H9 (cell line): ENCODE measurements at regions not wholly inside any gene's neighbourhood (a gene's known extent, or its start where the extent isn't known, plus 50 kb on each side); places are given as distances from the start of the nearest gene placed in this dataset.

ENCODE experiments used
- DNase-seq: peaks from one replicate; pipeline ENCODE4 v3.0.0-alpha.2; 2017
- H2AFZ ChIP-seq: one replicate; pipeline ENCODE4 v1.6.1; 2013; ENCODE audit warnings: mild to moderate bottlenecking, low read length, control low read depth, moderate library complexity
- H2AK5ac ChIP-seq: 2 replicates; pipeline ENCODE4 v1.6.1; 2013; ENCODE audit warnings: low read length, control low read depth, mixed read lengths; ENCODE audit not compliant: insufficient read length
- H2BK120ac ChIP-seq: one replicate; pipeline ENCODE4 v1.6.1; 2013; ENCODE audit warnings: low read depth, mild to moderate bottlenecking, low read length, control low read depth, inconsistent platforms; ENCODE audit not compliant: poor library complexity, severe bottlenecking
- H2BK12ac ChIP-seq: 2 replicates; pipeline ENCODE4 v1.6.1; 2013; ENCODE audit warnings: low read length, control low read depth, mixed read lengths, low read depth; ENCODE audit not compliant: insufficient read length
- H2BK15ac ChIP-seq: 2 replicates; pipeline ENCODE4 v1.6.1; 2013; ENCODE audit warnings: low read depth, low read length, control low read depth
- H2BK20ac ChIP-seq: one replicate; pipeline ENCODE4 v1.6.1; 2013; ENCODE audit warnings: low read depth, mild to moderate bottlenecking, low read length, control low read depth, inconsistent platforms; ENCODE audit not compliant: poor library complexity, severe bottlenecking
- H2BK5ac ChIP-seq: 2 replicates; pipeline ENCODE4 v1.6.1; 2013; ENCODE audit warnings: low read length, control low read depth, mixed read lengths; ENCODE audit not compliant: insufficient read length
- H3K14ac ChIP-seq: 2 replicates; pipeline ENCODE4 v1.6.1; 2013; ENCODE audit warnings: low read length, control low read depth; ENCODE audit not compliant: insufficient read depth
- H3K18ac ChIP-seq: 2 replicates; pipeline ENCODE4 v1.6.1; 2013; ENCODE audit warnings: low read depth, mild to moderate bottlenecking, mixed read lengths, low read length, control low read depth; ENCODE audit not compliant: insufficient read length
- H3K23ac ChIP-seq: 2 replicates; pipeline ENCODE4 v1.6.1; 2013; ENCODE audit warnings: low read length, control low read depth, mixed read lengths, low read depth; ENCODE audit not compliant: insufficient read length
- H3K23me2 ChIP-seq: 2 replicates; pipeline ENCODE4 v1.6.1; 2013; ENCODE audit warnings: low read depth, mild to moderate bottlenecking, mixed read lengths, low read length, control low read depth; ENCODE audit not compliant: insufficient read length, poor library complexity, severe bottlenecking
- H3K27ac ChIP-seq: 2 replicates; pipeline ENCODE4 v1.5.1; 2013; ENCODE audit warnings: low read length, control low read depth, mixed read lengths, low read depth; ENCODE audit not compliant: insufficient read length
- H3K27me3 ChIP-seq: 2 replicates; pipeline ENCODE4 v1.6.1; 2013; ENCODE audit warnings: low read length, control low read depth, inconsistent platforms; ENCODE audit not compliant: insufficient read depth
- H3K4ac ChIP-seq: 2 replicates; pipeline ENCODE4 v1.6.1; 2013; ENCODE audit warnings: low read depth, mild to moderate bottlenecking, control low read depth, inconsistent platforms, low read length, moderate library complexity
- H3K4me1 ChIP-seq: 2 replicates; pipeline ENCODE4 v1.6.1; 2013; ENCODE audit warnings: low read length, control low read depth, inconsistent platforms; ENCODE audit not compliant: insufficient read depth
- H3K4me2 ChIP-seq: 2 replicates; pipeline ENCODE4 v1.6.1; 2013; ENCODE audit warnings: low read length, control low read depth, mixed read lengths; ENCODE audit not compliant: insufficient read length, insufficient read depth
- H3K56ac ChIP-seq: 2 replicates; pipeline ENCODE4 v1.6.1; 2013; ENCODE audit warnings: low read depth, mild to moderate bottlenecking, mixed read lengths, low read length, control low read depth; ENCODE audit not compliant: insufficient read length
- H3K79me1 ChIP-seq: 2 replicates; pipeline ENCODE4 v1.6.1; 2013; ENCODE audit warnings: low read depth, mild to moderate bottlenecking, moderate library complexity, low read length, control low read depth, inconsistent platforms; ENCODE audit not compliant: insufficient read depth, poor library complexity, severe bottlenecking
- H3K79me2 ChIP-seq: 2 replicates; pipeline ENCODE4 v1.6.1; 2013; ENCODE audit warnings: low read length, control low read depth, inconsistent platforms; ENCODE audit not compliant: insufficient read depth
- H3K9ac ChIP-seq: 2 replicates; pipeline ENCODE4 v1.6.1; 2013; ENCODE audit warnings: low read length, control low read depth, mixed read lengths; ENCODE audit not compliant: insufficient read length; ENCODE audit errors: extremely low read depth
- H3K9me3 ChIP-seq: one replicate; pipeline ENCODE4 v1.6.1; 2013; ENCODE audit warnings: low read depth, low read length, inconsistent platforms; ENCODE audit not compliant: control insufficient read depth
- H3T11ph ChIP-seq: one replicate; pipeline ENCODE4 v1.6.1; 2013; ENCODE audit warnings: mild to moderate bottlenecking, low read length, control low read depth, inconsistent platforms
- H4K20me1 ChIP-seq: one replicate; pipeline ENCODE4 v1.6.1; 2013; ENCODE audit not compliant: control insufficient read depth, insufficient read length, insufficient read depth
- H4K5ac ChIP-seq: 2 replicates; pipeline ENCODE4 v1.6.1; 2013; ENCODE audit warnings: low read depth, mild to moderate bottlenecking, mixed read lengths, low read length, control low read depth; ENCODE audit not compliant: insufficient read length
- H4K8ac ChIP-seq: replicated peaks from 2 replicates; pipeline ENCODE4 v1.6.1; 2013; ENCODE audit warnings: low read length, control low read depth, mixed read lengths, low read depth; ENCODE audit not compliant: insufficient read length
- H4K91ac ChIP-seq: 2 replicates; pipeline ENCODE4 v1.6.1; 2013; ENCODE audit warnings: low read depth, mild to moderate bottlenecking, moderate library complexity, mixed read lengths, low read length, control low read depth; ENCODE audit not compliant: insufficient read length
- H3K27ac Mint-ChIP-seq, 3 experiments: 2 replicates in 2 of 3; 3 replicates in 1 of 3; pipeline ENCODE4 v1.8.0; 2020 to 2021; ENCODE audit warnings: mixed read lengths in 3 of 3, mild to moderate bottlenecking in 1 of 3, moderate library complexity in 1 of 3
- H3K27me3 Mint-ChIP-seq: 2 replicates; pipeline ENCODE4 v1.8.0; 2021; ENCODE audit warnings: low read depth, mild to moderate bottlenecking, moderate library complexity, mixed read lengths
- H3K36me3 Mint-ChIP-seq, 3 experiments: 2 replicates in 2 of 3; 3 replicates in 1 of 3; pipeline ENCODE4 v1.8.0; 2020 to 2021; ENCODE audit warnings: low read depth in 3 of 3, mixed read lengths in 3 of 3; ENCODE audit not compliant: insufficient read depth in 1 of 3
- H3K4me1 Mint-ChIP-seq, 2 experiments: 2 replicates each; pipeline ENCODE4 v1.8.0; 2020; ENCODE audit warnings: mixed read lengths in 2 of 2
- H3K4me3 Mint-ChIP-seq, 2 experiments: 2 replicates in 1 of 2; 3 replicates in 1 of 2; pipeline ENCODE4 v1.8.0; 2020 to 2021; ENCODE audit warnings: mild to moderate bottlenecking in 2 of 2, mixed read lengths in 2 of 2, moderate library complexity in 1 of 2
- H3K9me3 Mint-ChIP-seq, 2 experiments: 2 replicates in 1 of 2; 3 replicates in 1 of 2; pipeline ENCODE4 v1.8.0; 2020; ENCODE audit warnings: mild to moderate bottlenecking in 2 of 2, mixed read lengths in 2 of 2, moderate library complexity in 1 of 2
- WGBS: extraction: QIAGEN DNeasy Blood & Tissue Kit; methylation state at CpG from one replicate; pipeline ENCODE4 v1.1.7; 2013; ENCODE audit warnings: missing lambda C conversion rate, low lambda C conversion rate, mixed read lengths; ENCODE audit not compliant: insufficient read length; ENCODE audit errors: extremely low coverage; 5-methylcytosine and 5-hydroxymethylcytosine counted together
- TF ChIP-seq, protein P1 (sequence below): fragments of 200-600 bp; sonication (generic); conservative IDR thresholded peaks from 3 replicates; pipeline ENCODE4 v1.8.0; 2021; ENCODE audit warnings: antibody characterized with exemption, mild to moderate bottlenecking

DNA sequence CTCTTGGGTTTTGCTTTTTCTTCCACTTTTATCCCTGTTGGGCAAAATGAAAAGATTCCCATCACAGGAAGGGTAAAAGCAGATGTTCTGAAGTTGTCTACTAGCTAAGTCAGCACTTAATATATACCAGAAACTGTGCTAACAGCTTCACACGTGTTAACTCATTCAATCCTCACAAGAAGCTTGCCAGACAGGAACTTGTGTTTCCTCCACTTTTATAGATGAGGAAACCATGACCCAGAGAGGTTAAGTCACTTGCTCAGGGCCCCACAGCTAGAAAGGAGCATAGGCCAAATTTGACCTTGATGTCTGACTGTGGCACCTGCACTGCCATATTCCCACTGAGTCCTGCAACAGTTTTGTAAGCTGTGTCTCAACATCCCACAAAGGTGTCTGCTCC is 76.8 kb upstream of the EPC2 start:
- peaks cover 20% of the 10 kb centered on the region for H3K27me3 Mint-ChIP-seq
- H3K9me3 ChIP-seq: no peaks in the 10 kb centered on the region
- no peak overlapping the region for H3K27ac ChIP-seq
- H3K4me1 Mint-ChIP-seq: peaks cover 0 to 9% of the 10 kb centered on the region in 2 experiments; a peak in 3 of 4 replicates
- no peak overlapping the region for H2BK15ac ChIP-seq
- no peak overlapping the region for H2AK5ac ChIP-seq
- H4K91ac ChIP-seq: no peak overlapping the region
- no peak overlapping the region for H3K14ac ChIP-seq
- H4K20me1 ChIP-seq: no peaks in the 10 kb centered on the region
- no peaks in the 10 kb centered on the region for H3K36me3 Mint-ChIP-seq
- TF ChIP-seq, protein P1, sequence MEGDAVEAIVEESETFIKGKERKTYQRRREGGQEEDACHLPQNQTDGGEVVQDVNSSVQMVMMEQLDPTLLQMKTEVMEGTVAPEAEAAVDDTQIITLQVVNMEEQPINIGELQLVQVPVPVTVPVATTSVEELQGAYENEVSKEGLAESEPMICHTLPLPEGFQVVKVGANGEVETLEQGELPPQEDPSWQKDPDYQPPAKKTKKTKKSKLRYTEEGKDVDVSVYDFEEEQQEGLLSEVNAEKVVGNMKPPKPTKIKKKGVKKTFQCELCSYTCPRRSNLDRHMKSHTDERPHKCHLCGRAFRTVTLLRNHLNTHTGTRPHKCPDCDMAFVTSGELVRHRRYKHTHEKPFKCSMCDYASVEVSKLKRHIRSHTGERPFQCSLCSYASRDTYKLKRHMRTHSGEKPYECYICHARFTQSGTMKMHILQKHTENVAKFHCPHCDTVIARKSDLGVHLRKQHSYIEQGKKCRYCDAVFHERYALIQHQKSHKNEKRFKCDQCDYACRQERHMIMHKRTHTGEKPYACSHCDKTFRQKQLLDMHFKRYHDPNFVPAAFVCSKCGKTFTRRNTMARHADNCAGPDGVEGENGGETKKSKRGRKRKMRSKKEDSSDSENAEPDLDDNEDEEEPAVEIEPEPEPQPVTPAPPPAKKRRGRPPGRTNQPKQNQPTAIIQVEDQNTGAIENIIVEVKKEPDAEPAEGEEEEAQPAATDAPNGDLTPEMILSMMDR: no peak
- no peak overlapping the region for H3K9ac ChIP-seq
- H2BK120ac ChIP-seq: no peak overlapping the region
- no CpG with 5 or more reads among the region's 1 CpG for whole genome bisulfite sequencing
- no peaks in the 10 kb centered on the region for H3K79me1 ChIP-seq
- no peaks in the 10 kb centered on the region for H3K9me3 Mint-ChIP-seq
- H3K27me3 ChIP-seq: no peaks in the 10 kb centered on the region; the same call in 1 of the 2 replicates
- H4K8ac ChIP-seq: no peak overlapping the region
- no peak overlapping the region for H2AFZ ChIP-seq
- no peak overlapping the region for H2BK5ac ChIP-seq
- H3K18ac ChIP-seq: no peak overlapping the region
- no peaks in the 10 kb centered on the region for H3K79me2 ChIP-seq
- H3K27ac Mint-ChIP-seq: no peak overlapping the region
- H3K4ac ChIP-seq: no peak overlapping the region
- no peaks in the 10 kb centered on the region for H3K23me2 ChIP-seq
- no peak overlapping the region for H4K5ac ChIP-seq
- H3K56ac ChIP-seq: no peak overlapping the region
- no peak overlapping the region for H2BK20ac ChIP-seq
- DNase-seq: no peak
- no peak overlapping the region for H3T11ph ChIP-seq
- H3K4me2 ChIP-seq: no peak overlapping the region
- H3K4me1 ChIP-seq: no peaks in the 10 kb centered on the region
- no peak overlapping the region for H2BK12ac ChIP-seq
- H3K4me3 Mint-ChIP-seq: no peak overlapping the region
- no peak overlapping the region for H3K23ac ChIP-seq
